Transverse colon (tissue), 4 donors: ENCODE measurements at regions not wholly inside any gene's neighbourhood (a gene's known extent, or its start where the extent isn't known, plus 50 kb on each side); places are given as distances from the start of the nearest gene placed in this dataset.
"Not testable (repeated sequence)": the region's sequence is repeated elsewhere in the genome, so short reads cannot be mapped to it uniquely, and the experiment has no call there.

Experiments
- DNase-seq: peaks from one replicate; pipeline ENCODE4 v3.0.0-alpha.2; 2019
- H3K27ac ChIP-seq, 4 donors: fragments of 200-600 bp; sonication (generic); 2 replicates each; pipeline ENCODE4 v1.5.1; 2016 to 2018; ENCODE audit warnings: inconsistent platforms in 4 of 4
- H3K27me3 ChIP-seq: fragments of 200-600 bp; sonication (generic); 2 replicates; pipeline ENCODE4 v1.5.1; 2017; ENCODE audit warnings: inconsistent platforms
- H3K36me3 ChIP-seq, 4 donors: fragments of 200-600 bp; sonication (generic); 2 replicates each; pipeline ENCODE4 v1.5.1; 2017 to 2019; ENCODE audit warnings: inconsistent platforms in 4 of 4
- H3K4me1 ChIP-seq, 4 donors: fragments of 200-600 bp; sonication (generic); 2 replicates each; pipeline ENCODE4 v1.5.1; 2017 to 2020; ENCODE audit warnings: inconsistent platforms in 4 of 4
- H3K4me3 ChIP-seq, 4 donors: fragments of 200-600 bp; sonication (generic); 1 replicate in 1 of 4; 2 replicates in 3 of 4; pipeline versions ENCODE4 v1.5.1 to v1.6.1; 2017 to 2019; ENCODE audit warnings: inconsistent platforms in 4 of 4
- H3K9me3 ChIP-seq, 2 donors: fragments of 200-600 bp; sonication (generic); 2 replicates each; pipeline ENCODE4 v1.5.1; 2017 to 2019; ENCODE audit warnings: inconsistent platforms in 2 of 2
- EP300 ChIP-seq: sonication (generic); formaldehyde crosslinking; IDR thresholded peaks from one replicate; pipeline ENCODE4 v1.6.1; 2017; ENCODE audit warnings: antibody characterized with exemption, low read depth
- POLR2A ChIP-seq: fragments of 450-650 bp; IDR thresholded peaks from one replicate; pipeline ENCODE4 v1.6.1; 2016; ENCODE audit warnings: antibody characterized with exemption, mild to moderate bottlenecking, moderate library complexity
- POLR2AphosphoS5 ChIP-seq, 3 donors: sonication (generic); formaldehyde crosslinking; IDR thresholded peaks; one replicate each; pipeline ENCODE4 v1.6.1; 2016; ENCODE audit warnings: antibody characterized with exemption in 3 of 3
- WGBS, 2 donors: methylation state at CpG; one replicate each; pipeline ENCODE4 v1.1.5; 2018; ENCODE audit warnings: low coverage in 1 of 2; 5-methylcytosine and 5-hydroxymethylcytosine counted together
- in situ Hi-C, 4 donors: fragments of 200-750 bp; cut with MboI; loops; one replicate each; pipeline versions ENCODE4 v1.15.0 to v1.15.1; 2017; ENCODE audit warnings: low sequenced_read_pairs in 3 of 4, low pct_ligation_motif_present in 1 of 4, low pct_unique_long_range_greater_than_20kb in 1 of 4
- intact Hi-C: fragments of 100-400 bp; cut with DNase I; formaldehyde crosslinking; loops from one replicate; pipeline ENCODE4 v1.15.1; 2023; ENCODE audit warnings: low total_unique reads
- TF ChIP-seq, protein P1 (sequence below), 5 experiments: fragments of 200-600 bp in 3 of 5; fragments of 450-650 bp in 2 of 5; sonication (generic) in 3 of 5; IDR thresholded peaks; 1 replicate in 2 of 5; 2 replicates in 3 of 5; pipeline ENCODE4 v1.5.1; 2016 to 2017; ENCODE audit warnings: antibody characterized with exemption in 5 of 5, inconsistent platforms in 3 of 5, mild to moderate bottlenecking in 2 of 5, moderate library complexity in 1 of 5

DNA sequence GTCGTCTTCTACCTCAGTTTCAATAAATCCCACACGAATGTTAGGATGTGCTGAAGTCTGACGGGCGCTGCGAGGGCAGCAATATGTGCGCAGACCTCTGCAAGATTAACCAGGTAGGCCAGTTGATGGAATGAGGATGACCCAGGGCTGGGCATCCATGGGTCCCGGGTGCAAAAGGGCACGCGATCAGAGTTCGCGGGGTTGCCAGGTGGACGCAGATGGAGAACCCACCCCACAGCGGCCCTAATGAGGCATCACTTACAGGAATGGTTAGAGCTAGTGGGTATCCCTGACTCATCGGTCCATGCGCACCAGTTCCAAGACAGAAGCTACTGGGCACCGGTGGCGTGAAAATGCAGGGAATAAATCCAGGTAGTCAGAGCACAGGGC lies 2116.0 kb downstream of the TP53TG3F start:
- WGBS, 2 donors = 86% methylated on average over 17 of the region's 17 CpGs; no CpG with 5 or more reads in 1 of the 2 donors
- no peaks in the 10 kb centered on the region for H3K4me1 ChIP-seq
- intact Hi-C loops (no loop called here), in situ Hi-C loops (loop anchor here in 1 of 4 donors (25.0 kb wide), 1 partner anchor 112 kb away; no protein-coding TSS in a partner anchor)
- no peak for DNase-seq
- H3K27ac ChIP-seq = no peak overlapping the region
- no peak overlapping the region for H3K4me3 ChIP-seq
- H3K27me3 ChIP-seq = no peaks in the 10 kb centered on the region
- no peaks in the 10 kb centered on the region for H3K36me3 ChIP-seq
- H3K9me3 ChIP-seq = no peaks in the 10 kb centered on the region
- TF ChIP-seq, protein P1, sequence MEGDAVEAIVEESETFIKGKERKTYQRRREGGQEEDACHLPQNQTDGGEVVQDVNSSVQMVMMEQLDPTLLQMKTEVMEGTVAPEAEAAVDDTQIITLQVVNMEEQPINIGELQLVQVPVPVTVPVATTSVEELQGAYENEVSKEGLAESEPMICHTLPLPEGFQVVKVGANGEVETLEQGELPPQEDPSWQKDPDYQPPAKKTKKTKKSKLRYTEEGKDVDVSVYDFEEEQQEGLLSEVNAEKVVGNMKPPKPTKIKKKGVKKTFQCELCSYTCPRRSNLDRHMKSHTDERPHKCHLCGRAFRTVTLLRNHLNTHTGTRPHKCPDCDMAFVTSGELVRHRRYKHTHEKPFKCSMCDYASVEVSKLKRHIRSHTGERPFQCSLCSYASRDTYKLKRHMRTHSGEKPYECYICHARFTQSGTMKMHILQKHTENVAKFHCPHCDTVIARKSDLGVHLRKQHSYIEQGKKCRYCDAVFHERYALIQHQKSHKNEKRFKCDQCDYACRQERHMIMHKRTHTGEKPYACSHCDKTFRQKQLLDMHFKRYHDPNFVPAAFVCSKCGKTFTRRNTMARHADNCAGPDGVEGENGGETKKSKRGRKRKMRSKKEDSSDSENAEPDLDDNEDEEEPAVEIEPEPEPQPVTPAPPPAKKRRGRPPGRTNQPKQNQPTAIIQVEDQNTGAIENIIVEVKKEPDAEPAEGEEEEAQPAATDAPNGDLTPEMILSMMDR (IDR thresholded peaks at IDR 0.05) = no peak
- TF ChIP-seq POLR2AphosphoS5 (IDR thresholded peaks at IDR 0.05) = no peak
- no peak for TF ChIP-seq EP300
- no peak for TF ChIP-seq POLR2A

DNA sequence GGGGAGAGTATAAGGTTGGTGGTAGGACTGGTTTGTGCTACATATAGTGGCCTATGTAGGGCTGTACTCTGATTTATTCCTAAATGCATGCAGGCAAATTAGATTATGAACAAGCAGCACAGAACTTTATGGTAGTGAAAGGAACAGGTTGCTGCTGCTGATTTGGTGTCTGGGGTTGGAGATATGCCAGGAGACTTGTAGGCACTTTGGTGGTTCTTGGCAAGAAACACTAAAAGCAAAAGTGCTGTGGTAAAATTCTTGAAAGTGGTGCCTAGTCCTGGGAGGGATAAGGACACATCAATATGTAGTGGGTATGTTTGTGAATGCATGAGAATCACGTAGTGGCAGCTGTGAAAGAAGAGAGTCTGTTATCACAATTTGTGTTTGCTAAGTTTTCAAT lies 2126.0 kb downstream of the TP53TG3F start:
- H3K4me3 ChIP-seq = no peak overlapping the region
- intact Hi-C loops = no loop called here
- WGBS, 2 donors = 14 to 34% methylated on average over 1 of the region's 1 CpG
- no peaks in the 10 kb centered on the region for H3K4me1 ChIP-seq
- TF ChIP-seq, protein P1 (IDR thresholded peaks at IDR 0.05) = no peak
- no peak for TF ChIP-seq POLR2A
- no peak for TF ChIP-seq POLR2AphosphoS5 (IDR thresholded peaks at IDR 0.05)
- TF ChIP-seq EP300 = no peak
- DNase-seq = no peak
- in situ Hi-C loops = loop anchor here in 1 of 4 donors (25.0 kb wide), 1 partner anchor 102 kb away; no protein-coding TSS in a partner anchor
- H3K9me3 ChIP-seq = no peaks in the 10 kb centered on the region
- no peak overlapping the region for H3K27ac ChIP-seq
- H3K27me3 ChIP-seq = no peaks in the 10 kb centered on the region
- no peaks in the 10 kb centered on the region for H3K36me3 ChIP-seq

DNA sequence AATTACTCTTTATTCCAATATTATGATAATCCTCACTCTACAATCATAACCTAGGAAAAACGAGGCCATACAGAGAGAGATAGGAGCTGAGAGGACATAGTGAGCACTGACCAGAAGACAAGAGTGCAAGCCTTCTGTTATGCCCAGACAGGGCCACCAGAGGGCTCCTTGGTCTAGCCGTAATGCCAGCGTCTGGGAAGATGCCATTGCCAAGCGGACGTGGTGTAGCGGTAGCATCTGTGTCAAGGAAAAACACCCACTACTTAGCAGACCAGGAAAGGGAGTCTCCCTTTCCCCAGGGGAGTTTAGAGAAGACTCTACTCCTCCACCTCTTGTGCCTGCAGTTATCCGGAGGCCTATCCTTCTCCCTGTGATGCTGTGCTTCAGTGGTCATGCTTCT lies 2131.5 kb downstream of the TP53TG3F start:
- H3K27me3 ChIP-seq, H3K36me3 ChIP-seq, H3K27ac ChIP-seq, H3K4me3 ChIP-seq, intact Hi-C loops, H3K9me3 ChIP-seq, DNase-seq, H3K4me1 ChIP-seq: not testable (repeated sequence)
- 68 to 76% methylated on average over 3 to 7 of the region's 7 CpGs for WGBS, 2 donors
- in situ Hi-C loops = loop anchor here in 1 of 4 donors (25.0 kb wide), 1 partner anchor 96 kb away; no protein-coding TSS in a partner anchor

DNA sequence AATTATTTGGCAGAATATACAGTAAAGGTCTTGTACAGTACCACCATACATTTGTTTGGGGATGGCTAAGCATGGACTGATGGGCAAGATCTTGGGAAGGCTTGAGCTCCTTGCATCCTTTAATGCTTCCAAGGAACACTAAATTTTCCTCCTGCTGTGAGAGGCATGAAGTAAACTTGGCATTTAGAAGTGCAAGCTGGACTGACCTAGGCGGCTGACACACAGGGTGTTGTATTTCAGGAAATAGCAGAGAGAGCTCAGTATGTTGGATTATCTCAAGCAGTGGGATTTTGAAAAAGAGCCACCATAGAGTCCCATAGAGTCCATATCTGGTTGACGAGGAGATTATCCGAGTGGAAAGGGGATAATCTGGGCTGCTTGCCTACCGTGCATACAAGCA lies 2137.1 kb downstream of the TP53TG3F start:
- H3K36me3 ChIP-seq = no peaks in the 10 kb centered on the region
- DNase-seq = no peak
- H3K9me3 ChIP-seq = no peaks in the 10 kb centered on the region
- 84 to 91% methylated on average over 4 of the region's 4 CpGs for WGBS, 2 donors
- no peaks in the 10 kb centered on the region for H3K27me3 ChIP-seq
- no peaks in the 10 kb centered on the region for H3K4me1 ChIP-seq
- no peak for TF ChIP-seq POLR2A
- no peak for TF ChIP-seq POLR2AphosphoS5 (IDR thresholded peaks at IDR 0.05)
- TF ChIP-seq EP300 = no peak
- TF ChIP-seq, protein P1 (IDR thresholded peaks at IDR 0.05) = no peak
- H3K4me3 ChIP-seq = no peak overlapping the region
- H3K27ac ChIP-seq = no peak overlapping the region
- intact Hi-C loops = no loop called here
- in situ Hi-C loops = loop anchor here in 1 of 4 donors (25.0 kb wide), 1 partner anchor 91 kb away; no protein-coding TSS in a partner anchor
